ENCODE measurements at regions not wholly inside any gene's neighbourhood (a gene's known extent, or its start where the extent isn't known, plus 50 kb on each side); places are given as distances from the start of the nearest gene placed in this dataset.
A peak's percentile ranks its signal among the peaks of the same experiment; 100 is the strongest.

- H3K9ac ChIP-seq (ENCODE audit: low read depth, low read length): no peak overlapping the region
- DNase-seq: no peak
- no peak overlapping the region for H2AFZ ChIP-seq (ENCODE audit: low read depth, low read length)
- TF ChIP-seq EZH2 (IDR thresholded peaks at IDR 0.05; ENCODE audit: borderline replicate concordance, low read depth, low read length, severe bottlenecking): no peak
- no peak for TF ChIP-seq CTCF (IDR thresholded peaks at IDR 0.05; ENCODE audit: borderline replicate concordance, extremely low read depth, low read length, poor library complexity, severe bottlenecking)
- H3K27me3 ChIP-seq (ENCODE audit: insufficient read depth, low read length, poor library complexity): no peaks in the 10 kb centered on the region
- no peaks in the 10 kb centered on the region for H4K20me1 ChIP-seq (ENCODE audit: insufficient read depth, low read length)
- H3K4me3 ChIP-seq (ENCODE audit: low read depth in 1 of 2, low read length in 2 of 2): no peak overlapping the region
- H3K9me3 ChIP-seq (ENCODE audit: insufficient read depth, low read length, severe bottlenecking): no peaks in the 10 kb centered on the region
- no peak overlapping the region for H3K4me2 ChIP-seq (ENCODE audit: insufficient read depth, low read length)
- H3K36me3 ChIP-seq (ENCODE audit: insufficient read depth, low read length): peaks cover 15% of the 10 kb centered on the region
- H3K79me2 ChIP-seq (ENCODE audit: insufficient read depth, low read length): peaks cover 30% of the 10 kb centered on the region
- peaks cover 26% of the 10 kb centered on the region for H3K4me1 ChIP-seq (ENCODE audit: insufficient read depth, low read length)
- peak overlapping the region; percentile 18; the same call in 1 of the 2 replicates for H3K27ac ChIP-seq (ENCODE audit: low read length)
- no peak for ATAC-seq (ENCODE audit: insufficient read depth, low read depth)
Measured at GRCh38 chr6:25025248-25025918, 89.6 kb upstream of the RIPOR2 start.

DNA sequence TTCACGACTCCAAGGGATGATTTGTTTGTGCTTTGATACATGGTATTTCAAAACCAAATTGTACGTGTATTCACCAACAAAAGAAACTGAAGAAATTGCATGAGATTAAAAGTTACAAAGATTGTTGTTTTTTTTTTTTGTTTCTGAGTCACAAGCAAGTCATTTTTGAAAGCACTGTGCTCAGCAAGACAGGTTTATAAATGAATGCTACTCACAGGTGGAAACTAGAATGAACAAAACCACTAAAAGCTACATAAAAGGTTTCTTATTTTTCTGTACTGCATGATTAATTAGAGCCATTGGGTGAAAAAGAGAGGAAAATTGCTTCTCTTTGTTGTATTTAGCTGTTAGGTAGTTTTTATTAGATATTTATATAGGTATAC lies 90.2 kb upstream of the RIPOR2 start:
- TF ChIP-seq CTCF (IDR thresholded peaks at IDR 0.05; ENCODE audit: borderline replicate concordance, extremely low read depth, low read length, poor library complexity, severe bottlenecking): no peak
- no peak for TF ChIP-seq EZH2 (IDR thresholded peaks at IDR 0.05; ENCODE audit: borderline replicate concordance, low read depth, low read length, severe bottlenecking)
- no peaks in the 10 kb centered on the region for H3K27me3 ChIP-seq (ENCODE audit: insufficient read depth, low read length, poor library complexity)
- no peaks in the 10 kb centered on the region for H4K20me1 ChIP-seq (ENCODE audit: insufficient read depth, low read length)
- no peak overlapping the region for H3K4me3 ChIP-seq (ENCODE audit: low read depth in 1 of 2, low read length in 2 of 2)
- H2AFZ ChIP-seq (ENCODE audit: low read depth, low read length): no peak overlapping the region
- H3K79me2 ChIP-seq (ENCODE audit: insufficient read depth, low read length): peaks cover 30% of the 10 kb centered on the region
- no peak overlapping the region for H3K9ac ChIP-seq (ENCODE audit: low read depth, low read length)
- H3K9me3 ChIP-seq (ENCODE audit: insufficient read depth, low read length, severe bottlenecking): no peaks in the 10 kb centered on the region
- peaks cover 15% of the 10 kb centered on the region for H3K36me3 ChIP-seq (ENCODE audit: insufficient read depth, low read length)
- H3K27ac ChIP-seq (ENCODE audit: low read length): peak overlapping the region; percentile 18; the same call in 1 of the 2 replicates
- H3K4me1 ChIP-seq (ENCODE audit: insufficient read depth, low read length): peaks cover 26% of the 10 kb centered on the region
- no peak for DNase-seq
- H3K4me2 ChIP-seq (ENCODE audit: insufficient read depth, low read length): no peak overlapping the region
- no peak for ATAC-seq (ENCODE audit: insufficient read depth, low read depth)

DNA sequence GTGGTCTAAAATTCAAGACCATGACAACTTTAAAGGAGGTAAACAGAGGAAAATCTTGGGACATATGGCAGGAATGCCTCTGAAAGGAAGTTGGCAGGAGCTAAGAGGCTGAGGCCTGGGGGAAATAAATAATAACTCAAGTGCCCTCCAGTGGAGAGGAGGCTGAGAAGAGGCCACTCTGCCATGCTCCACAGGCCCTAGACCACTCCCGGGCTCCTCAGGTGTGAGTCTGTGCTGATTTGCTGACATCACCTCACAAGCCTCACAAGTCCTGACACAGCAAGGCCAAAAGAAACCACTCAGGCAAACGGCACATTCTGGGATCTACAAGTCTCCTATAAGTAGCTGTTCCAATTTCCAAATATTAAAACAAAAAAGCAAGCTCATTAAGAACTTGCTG lies 91.0 kb upstream of the RIPOR2 start:
- Histone ChIP-seq H3K4me3 (ENCODE audit: low read depth in 1 of 2, low read length in 2 of 2) (no peak overlapping the region), H3K27me3 (ENCODE audit: insufficient read depth, low read length, poor library complexity) (no peaks in the 10 kb centered on the region), H4K20me1 (ENCODE audit: insufficient read depth, low read length) (no peaks in the 10 kb centered on the region), H3K9me3 (ENCODE audit: insufficient read depth, low read length, severe bottlenecking) (no peaks in the 10 kb centered on the region), H3K9ac (ENCODE audit: low read depth, low read length) (peak overlapping the region; percentile 3; the same call in 1 of the 2 replicates), H3K4me1 (ENCODE audit: insufficient read depth, low read length) (peaks cover 26% of the 10 kb centered on the region), H3K4me2 (ENCODE audit: insufficient read depth, low read length) (peak overlapping the region; percentile 51; the same call in 1 of the 2 replicates), H3K27ac (ENCODE audit: low read length) (peak overlapping the region; percentile 62), H3K36me3 (ENCODE audit: insufficient read depth, low read length) (peaks cover 15% of the 10 kb centered on the region), H2AFZ (ENCODE audit: low read depth, low read length) (no peak overlapping the region), H3K79me2 (ENCODE audit: insufficient read depth, low read length) (peaks cover 34% of the 10 kb centered on the region)
- peak; percentile 33; the same call in 2 of the 3 replicates for ATAC-seq (ENCODE audit: insufficient read depth, low read depth)
- no peak for DNase-seq
- no peak for TF ChIP-seq EZH2 (IDR thresholded peaks at IDR 0.05; ENCODE audit: borderline replicate concordance, low read depth, low read length, severe bottlenecking)
- TF ChIP-seq CTCF (IDR thresholded peaks at IDR 0.05; ENCODE audit: borderline replicate concordance, extremely low read depth, low read length, poor library complexity, severe bottlenecking): peak; percentile 40

All from DND-41 (cell line).